HL-60 (cell line): ENCODE measurements at regions not wholly inside any gene's neighbourhood (a gene's known extent, or its start where the extent isn't known, plus 50 kb on each side); places are given as distances from the start of the nearest gene placed in this dataset.
A peak's percentile ranks its signal among the peaks of the same experiment; 100 is the strongest.

Experiments used
- DNase-seq, 2 experiments: peaks; one replicate each; pipeline ENCODE4 v3.0.0-alpha.2; 2010 to 2020; ENCODE audit warnings: low read depth in 1 of 2, low spot score in 1 of 2
- H3K27ac ChIP-seq: fragments of 250-450 bp; sonication (Bioruptor Pico); replicated peaks from 2 replicates; pipeline ENCODE4 v1.5.1; 2020; ENCODE audit warnings: mild to moderate bottlenecking, moderate library complexity
- H3K27me3 ChIP-seq: fragments of 250-450 bp; sonication (Bioruptor Pico); 2 replicates; pipeline ENCODE4 v1.5.1; 2021; ENCODE audit warnings: mild to moderate bottlenecking, moderate library complexity; ENCODE audit not compliant: insufficient read depth, poor library complexity, severe bottlenecking
- H3K4me3 ChIP-seq: replicated peaks from 2 replicates; pipeline ENCODE4 v1.5.1; 2011; ENCODE audit warnings: mild to moderate bottlenecking, control low read depth, low read length; ENCODE audit not compliant: insufficient read depth
- GABPA ChIP-seq: IDR thresholded peaks from 2 replicates; pipeline ENCODE4 v1.6.1; 2012; ENCODE audit warnings: low read depth
- POLR2AphosphoS5 ChIP-seq: IDR thresholded peaks from 2 replicates; pipeline ENCODE4 v1.6.1; 2012; ENCODE audit warnings: low read depth
- REST ChIP-seq: IDR thresholded peaks from 2 replicates; pipeline ENCODE4 v1.6.1; 2012; ENCODE audit warnings: low read depth; ENCODE audit not compliant: insufficient replicate concordance
- SPI1 ChIP-seq: IDR thresholded peaks from 2 replicates; pipeline ENCODE4 v1.6.1; 2012; ENCODE audit warnings: low read depth, mild to moderate bottlenecking, borderline replicate concordance
- TF ChIP-seq, protein P1 (sequence below): IDR thresholded peaks from one replicate; pipeline ENCODE4 v1.5.1; 2011; ENCODE audit warnings: low read length, control low read depth, inconsistent platforms; ENCODE audit not compliant: insufficient read depth

DNA sequence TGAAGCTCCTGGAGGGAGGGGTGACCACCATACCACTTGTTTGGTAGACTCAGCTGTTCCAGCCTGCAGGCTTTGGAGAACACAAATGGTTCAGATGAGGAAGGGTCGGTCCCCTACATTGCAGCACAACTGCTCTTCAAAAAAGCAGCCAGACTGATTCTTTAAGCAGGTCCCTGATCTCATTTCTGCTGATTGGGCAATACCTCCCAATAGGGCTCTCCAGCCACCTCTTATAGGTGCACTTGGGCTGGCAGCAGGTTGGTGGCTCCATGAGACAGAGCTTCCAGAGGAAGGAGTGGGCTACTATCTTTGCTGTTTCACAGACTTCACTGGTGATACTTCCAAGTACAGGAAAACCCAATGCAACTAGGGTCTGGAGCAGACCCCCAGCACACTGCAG, 65.9 kb upstream of the PEX5L start:
- DNase-seq: no peak
- Histone ChIP-seq H3K4me3 (no peak overlapping the region), H3K27me3 (no peaks in the 10 kb centered on the region), H3K27ac (no peak overlapping the region)
- TF ChIP-seq POLR2AphosphoS5 (no peak), SPI1 (no peak)

DNA sequence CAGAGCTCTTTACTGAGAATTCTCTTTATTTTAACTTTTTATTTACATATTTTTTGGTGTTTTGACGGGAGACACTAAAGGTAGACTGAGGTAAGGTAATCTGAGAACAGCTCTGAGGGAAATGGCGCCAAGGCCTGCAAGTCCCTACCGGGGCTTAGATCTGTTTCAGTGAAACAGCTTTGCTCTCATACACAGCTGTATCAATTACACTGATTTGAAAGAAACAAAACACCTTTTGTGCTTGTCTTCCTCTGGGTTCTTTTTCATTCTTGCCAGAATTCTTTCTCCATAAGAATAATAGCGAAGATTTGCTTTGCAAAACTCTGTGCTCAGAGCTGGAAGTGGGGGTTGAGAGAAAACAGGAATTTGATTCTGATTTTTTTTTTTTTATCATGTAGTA, 79.5 kb upstream of the PEX5L start:
- Histone ChIP-seq H3K4me3 (no peak overlapping the region), H3K27me3 (no peaks in the 10 kb centered on the region), H3K27ac (no peak overlapping the region)
- no peak for DNase-seq
- no peak for TF ChIP-seq REST
- TF ChIP-seq, protein P1, sequence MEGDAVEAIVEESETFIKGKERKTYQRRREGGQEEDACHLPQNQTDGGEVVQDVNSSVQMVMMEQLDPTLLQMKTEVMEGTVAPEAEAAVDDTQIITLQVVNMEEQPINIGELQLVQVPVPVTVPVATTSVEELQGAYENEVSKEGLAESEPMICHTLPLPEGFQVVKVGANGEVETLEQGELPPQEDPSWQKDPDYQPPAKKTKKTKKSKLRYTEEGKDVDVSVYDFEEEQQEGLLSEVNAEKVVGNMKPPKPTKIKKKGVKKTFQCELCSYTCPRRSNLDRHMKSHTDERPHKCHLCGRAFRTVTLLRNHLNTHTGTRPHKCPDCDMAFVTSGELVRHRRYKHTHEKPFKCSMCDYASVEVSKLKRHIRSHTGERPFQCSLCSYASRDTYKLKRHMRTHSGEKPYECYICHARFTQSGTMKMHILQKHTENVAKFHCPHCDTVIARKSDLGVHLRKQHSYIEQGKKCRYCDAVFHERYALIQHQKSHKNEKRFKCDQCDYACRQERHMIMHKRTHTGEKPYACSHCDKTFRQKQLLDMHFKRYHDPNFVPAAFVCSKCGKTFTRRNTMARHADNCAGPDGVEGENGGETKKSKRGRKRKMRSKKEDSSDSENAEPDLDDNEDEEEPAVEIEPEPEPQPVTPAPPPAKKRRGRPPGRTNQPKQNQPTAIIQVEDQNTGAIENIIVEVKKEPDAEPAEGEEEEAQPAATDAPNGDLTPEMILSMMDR: no peak
- TF ChIP-seq POLR2AphosphoS5: no peak
- no peak for TF ChIP-seq GABPA
- no peak for TF ChIP-seq SPI1

- H3K27me3 ChIP-seq: no peaks in the 10 kb centered on the region
- H3K27ac ChIP-seq: no peak overlapping the region
- no peak for TF ChIP-seq REST
- no peak for TF ChIP-seq POLR2AphosphoS5
- TF ChIP-seq, protein P1: no peak
- no peak for TF ChIP-seq GABPA
- no peak for TF ChIP-seq SPI1
- no peak for DNase-seq
- H3K4me3 ChIP-seq: no peak overlapping the region
These were observed 79.9 kb upstream of the PEX5L start for GRCh38 chr3:180116658-180117057.

GRCh38 chr3:180117381-180118163, 80.8 kb upstream of the PEX5L start:
- H3K27me3 ChIP-seq: no peaks in the 10 kb centered on the region
- no peak overlapping the region for H3K4me3 ChIP-seq
- H3K27ac ChIP-seq: no peak overlapping the region
- TF ChIP-seq REST (no peak), SPI1 (no peak), GABPA (no peak), POLR2AphosphoS5 (no peak)
- TF ChIP-seq, protein P1: no peak
- peak in 1 of 2 experiments; percentile 57 for DNase-seq
